ENCODE measurements at regions not wholly inside any gene's neighbourhood (a gene's known extent, or its start where the extent isn't known, plus 50 kb on each side); places are given as distances from the start of the nearest gene placed in this dataset.
"Not testable (repeated sequence)": the region's sequence is repeated elsewhere in the genome, so short reads cannot be mapped to it uniquely, and the experiment has no call there.

- DNase-seq (ENCODE audit: low read depth): no peak
These were observed 189.5 kb downstream of the ERCC6L2 start for GRCh38 chr9:96064826-96065481.

- no peak for DNase-seq (ENCODE audit: low read depth)
These were observed 187.4 kb downstream of the ERCC6L2 start for GRCh38 chr9:96062854-96063253.

- DNase-seq (ENCODE audit: low read depth): no peak
These were observed 186.5 kb downstream of the ERCC6L2 start for GRCh38 chr9:96062031-96062430.

- DNase-seq (ENCODE audit: low read depth): peak; percentile 22
These were observed 185.9 kb downstream of the ERCC6L2 start for GRCh38 chr9:96061293-96061987.

GRCh38 chr9:96058218-96058617 lies 182.7 kb downstream of the ERCC6L2 start:
- no peak for DNase-seq (ENCODE audit: low read depth)

- DNase-seq (ENCODE audit: low read depth): no peak
These were observed 181.7 kb downstream of the ERCC6L2 start for GRCh38 chr9:96057155-96057554.

- no peak for DNase-seq (ENCODE audit: low read depth)
These were observed 180.7 kb downstream of the ERCC6L2 start for GRCh38 chr9:96056226-96056625.

- not testable (repeated sequence) for DNase-seq (ENCODE audit: low read depth)
These were observed 178.8 kb downstream of the ERCC6L2 start for GRCh38 chr9:96054248-96054647.

- DNase-seq (ENCODE audit: low read depth): no peak
These were observed 177.2 kb downstream of the ERCC6L2 start for GRCh38 chr9:96052686-96053085.

- no peak for DNase-seq (ENCODE audit: low read depth)
These were observed 175.9 kb downstream of the ERCC6L2 start for GRCh38 chr9:96051423-96051822.

GRCh38 chr9:96050861-96051155 lies 175.3 kb downstream of the ERCC6L2 start:
- DNase-seq (ENCODE audit: low read depth): no peak

- no peak for DNase-seq (ENCODE audit: low read depth)
These were observed 174.8 kb downstream of the ERCC6L2 start for GRCh38 chr9:96050048-96050860.

- DNase-seq (ENCODE audit: low read depth): no peak
These were observed 173.7 kb downstream of the ERCC6L2 start for GRCh38 chr9:96048956-96049831.

- no peak for DNase-seq (ENCODE audit: low read depth)
These were observed 172.8 kb downstream of the ERCC6L2 start for GRCh38 chr9:96048104-96048955.

GRCh38 chr9:96047741-96048103 lies 172.2 kb downstream of the ERCC6L2 start:
- no peak for DNase-seq (ENCODE audit: low read depth)

GRCh38 chr9:96047116-96047639 lies 171.7 kb downstream of the ERCC6L2 start:
- DNase-seq (ENCODE audit: low read depth): no peak

GRCh38 chr9:96045811-96046210 lies 170.3 kb downstream of the ERCC6L2 start:
- no peak for DNase-seq (ENCODE audit: low read depth)

GRCh38 chr9:96044401-96044800 lies 168.9 kb downstream of the ERCC6L2 start:
- DNase-seq (ENCODE audit: low read depth): no peak

- no peak for DNase-seq (ENCODE audit: low read depth)
These were observed 165.3 kb downstream of the ERCC6L2 start for GRCh38 chr9:96040591-96041461.

- DNase-seq (ENCODE audit: low read depth): no peak
These were observed 163.4 kb downstream of the ERCC6L2 start for GRCh38 chr9:96038914-96039313.

Data from stimulated activated CD8-positive, alpha-beta memory T cell treated with anti-CD3 and anti-CD28 coated beads, Interleukin-12 subunit alpha, Interleukin-12 subunit beta, amount 100 ng/mL, for 4 hours (primary cell).